Right kidney (tissue), 1 donor: ENCODE measurements at regions not wholly inside any gene's neighbourhood (a gene's known extent, or its start where the extent isn't known, plus 50 kb on each side); places are given as distances from the start of the nearest gene placed in this dataset.
"Not testable (repeated sequence)": the region's sequence is repeated elsewhere in the genome, so short reads cannot be mapped to it uniquely, and the experiment has no call there.

ENCODE experiments used
- DNase-seq: peaks from one replicate; pipeline ENCODE4 v3.0.0-alpha.2; 2016

- DNase-seq, result no peak
These were observed 900.3 kb upstream of the SORCS1 start for GRCh38 chr10:108064746-108065260.

DNA sequence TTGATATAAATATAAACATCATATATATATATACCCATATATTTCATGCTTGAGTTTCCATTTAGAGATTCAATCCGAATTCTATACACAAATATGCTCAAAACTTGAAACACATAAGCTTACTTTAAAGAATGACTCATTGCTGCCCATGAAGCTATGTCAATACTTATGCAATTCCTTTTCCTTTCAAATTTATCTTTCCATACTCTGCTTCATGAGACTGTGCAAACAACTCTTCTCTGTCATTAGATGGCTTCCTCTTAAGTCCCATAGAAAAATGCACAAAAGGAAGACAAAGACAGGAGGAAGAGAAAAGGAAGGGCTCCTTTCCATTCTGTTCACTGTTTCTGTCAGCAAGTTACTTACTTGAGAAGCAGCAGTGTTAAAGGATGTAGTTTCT lies 895.7 kb upstream of the SORCS1 start:
- no peak for DNase-seq

DNA sequence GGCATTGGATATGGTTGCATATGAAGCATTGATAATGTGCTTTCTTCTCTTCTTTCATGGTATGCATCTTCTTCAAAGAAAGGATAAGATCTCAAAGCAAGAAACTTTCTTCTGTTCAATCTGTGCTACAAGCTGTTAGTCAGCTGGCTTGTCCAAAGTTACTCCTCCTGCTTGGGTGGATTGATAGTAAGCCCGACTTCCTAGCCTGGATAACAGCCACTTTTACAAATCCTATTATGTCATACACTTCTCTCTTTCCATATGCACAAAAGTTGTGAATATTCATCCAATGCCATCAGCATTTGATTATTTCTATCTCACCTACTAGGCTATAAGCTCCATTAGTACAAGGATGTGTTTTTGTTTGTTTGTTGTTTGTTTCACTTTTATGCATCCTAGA lies 891.0 kb upstream of the SORCS1 start:
- no peak for DNase-seq

- DNase-seq, result no peak
These were observed 888.5 kb upstream of the SORCS1 start for GRCh38 chr10:108052981-108053380.

GRCh38 chr10:108051218-108051617 lies 886.7 kb upstream of the SORCS1 start:
- no peak for DNase-seq

DNA sequence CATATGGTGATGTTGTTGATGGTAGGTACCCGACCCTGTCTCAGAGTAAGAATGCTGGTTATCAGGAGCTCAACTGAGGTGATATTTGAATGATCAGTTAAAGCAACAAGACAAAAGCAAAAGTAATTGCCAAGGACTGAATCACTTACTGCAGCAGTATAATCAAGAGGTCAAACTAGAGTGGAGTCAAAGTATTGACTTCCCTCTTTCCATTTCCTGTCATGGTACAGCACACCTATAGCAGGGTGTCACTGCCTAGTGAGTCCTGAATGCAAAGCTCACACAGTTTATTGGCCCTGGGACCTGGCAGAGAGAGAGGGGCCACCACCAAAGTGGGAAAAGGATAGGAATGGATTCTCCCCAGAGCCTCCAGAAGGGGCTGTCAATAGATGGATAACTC lies 886.1 kb upstream of the SORCS1 start:
- no peak for DNase-seq

DNA sequence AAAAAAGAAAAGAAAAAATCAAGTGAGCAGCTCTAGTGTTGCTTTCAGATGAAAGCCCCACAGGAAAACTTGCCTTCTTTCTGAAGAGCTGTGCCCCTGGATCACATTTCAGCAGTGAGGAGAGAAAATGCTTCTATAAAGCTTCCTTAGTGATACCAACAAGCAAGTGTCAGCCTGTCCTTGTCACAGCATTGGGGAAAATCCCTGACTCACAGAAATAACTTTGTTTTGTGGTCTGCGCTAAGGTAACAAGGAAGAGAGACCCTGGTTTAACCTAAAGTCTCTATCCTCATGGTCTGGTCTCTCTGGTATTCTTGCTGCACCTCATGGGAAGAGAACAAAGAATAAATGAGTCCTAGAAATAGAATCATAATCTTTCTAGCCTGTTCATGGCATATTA lies 885.2 kb upstream of the SORCS1 start:
- no peak for DNase-seq

- DNase-seq, result no peak
These were observed 884.4 kb upstream of the SORCS1 start for GRCh38 chr10:108048898-108049297.

GRCh38 chr10:108039821-108040584 lies 875.5 kb upstream of the SORCS1 start:
- no peak for DNase-seq

GRCh38 chr10:108037061-108037460 lies 872.6 kb upstream of the SORCS1 start:
- no peak for DNase-seq

DNA sequence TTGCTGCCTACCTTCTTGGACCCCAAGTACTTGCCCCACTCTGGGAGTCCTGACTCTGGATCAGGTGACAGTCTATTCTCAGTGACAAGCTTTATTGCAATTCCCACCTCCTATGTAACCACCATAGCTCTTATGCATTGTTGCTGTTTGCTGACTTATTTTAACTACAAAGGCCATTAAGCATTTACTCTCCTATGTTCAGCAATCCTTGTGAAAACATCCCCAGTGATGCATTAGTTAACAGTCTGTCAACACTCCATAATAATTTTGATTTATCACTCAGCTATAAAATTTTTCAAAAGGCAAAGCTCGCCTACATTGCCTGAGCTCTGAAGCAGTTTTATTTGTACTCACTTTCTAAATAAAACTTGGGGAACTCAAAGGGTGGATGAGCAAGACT lies 871.8 kb upstream of the SORCS1 start:
- peak; percentile 1 for DNase-seq

- no peak for DNase-seq
These were observed 870.3 kb upstream of the SORCS1 start for GRCh38 chr10:108034829-108035228.

GRCh38 chr10:108033518-108033917 lies 869.0 kb upstream of the SORCS1 start:
- DNase-seq, result not testable (repeated sequence)

DNA sequence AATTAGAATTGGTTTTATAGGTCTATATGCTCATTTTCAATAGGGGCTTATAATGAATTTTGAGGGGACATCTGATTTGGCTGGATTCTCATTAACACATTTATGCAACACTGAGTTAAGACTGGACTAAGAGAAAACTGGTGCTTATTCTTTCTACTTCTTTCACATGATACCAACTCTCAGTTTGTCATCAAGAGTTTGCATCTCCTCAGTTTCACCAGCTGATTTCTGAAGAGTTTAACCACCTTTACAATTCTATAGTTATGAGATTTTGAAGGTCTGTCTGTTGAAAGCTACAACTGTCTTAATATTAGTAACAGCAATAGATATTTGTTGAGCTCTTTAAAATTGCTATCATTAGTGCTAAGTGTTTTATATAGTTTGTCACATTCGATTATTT lies 867.0 kb upstream of the SORCS1 start:
- DNase-seq, result no peak

- DNase-seq, result no peak
These were observed 850.3 kb upstream of the SORCS1 start for GRCh38 chr10:108014902-108015177.

GRCh38 chr10:108014145-108014901 lies 849.8 kb upstream of the SORCS1 start:
- DNase-seq, result no peak

DNA sequence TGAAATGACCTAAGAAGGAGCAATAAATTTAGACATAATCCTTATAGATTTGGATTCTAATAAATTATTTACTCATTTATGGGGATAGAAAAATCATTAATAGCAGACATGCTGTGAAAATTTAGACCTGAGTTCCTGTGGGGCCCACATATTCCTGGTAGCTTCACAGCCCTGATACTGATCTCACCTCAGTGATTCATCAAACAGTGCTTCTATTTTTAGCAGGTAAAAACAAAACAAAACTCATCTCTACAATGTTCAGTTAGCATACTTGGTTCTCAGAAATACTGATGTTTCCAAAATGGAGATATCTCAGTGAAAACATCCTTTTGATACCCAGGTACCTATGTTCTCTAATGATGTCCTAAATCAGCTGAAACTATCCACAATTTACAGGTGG lies 841.1 kb upstream of the SORCS1 start:
- no peak for DNase-seq

DNA sequence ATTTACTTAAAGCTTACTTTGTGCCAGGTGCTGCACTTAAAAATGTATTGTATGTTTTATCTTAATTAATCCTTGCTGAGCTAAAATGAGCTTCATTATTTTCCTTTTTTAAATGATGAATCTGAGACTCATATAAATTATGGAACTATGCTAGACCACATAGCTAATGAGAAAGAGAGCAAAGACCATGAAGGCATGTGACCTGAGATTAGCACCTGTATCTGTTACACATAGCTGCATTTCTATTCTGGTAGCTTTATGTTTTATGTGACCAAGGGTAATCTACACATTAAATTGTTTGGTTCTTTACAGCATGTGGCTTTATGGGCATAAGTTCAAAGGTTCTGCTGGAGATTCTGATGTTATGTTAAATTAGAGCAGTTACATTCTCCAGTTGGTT lies 839.1 kb upstream of the SORCS1 start:
- DNase-seq, result no peak

DNA sequence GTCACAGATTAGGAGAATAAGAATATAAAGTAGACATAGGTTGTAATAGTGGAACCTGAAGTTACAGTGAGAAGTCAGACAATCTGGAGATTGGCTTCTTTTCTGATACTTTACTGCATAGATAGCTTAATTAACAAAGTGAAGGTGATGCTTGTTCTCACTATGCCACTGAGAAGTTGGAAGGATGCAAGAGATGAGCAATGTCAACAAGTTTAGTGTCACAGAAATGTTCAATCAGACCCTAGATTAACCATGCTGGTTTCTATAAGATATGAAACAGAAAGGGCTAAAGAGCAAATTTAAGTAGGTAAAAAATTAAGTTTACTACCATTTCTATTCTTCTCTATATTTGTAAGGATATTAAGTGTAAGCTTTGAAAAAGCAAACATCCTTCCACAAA lies 838.6 kb upstream of the SORCS1 start:
- no peak for DNase-seq

- DNase-seq, result no peak
These were observed 835.9 kb upstream of the SORCS1 start for GRCh38 chr10:108000365-108000764.

- no peak for DNase-seq
These were observed 830.2 kb upstream of the SORCS1 start for GRCh38 chr10:107994621-107995270.

DNA sequence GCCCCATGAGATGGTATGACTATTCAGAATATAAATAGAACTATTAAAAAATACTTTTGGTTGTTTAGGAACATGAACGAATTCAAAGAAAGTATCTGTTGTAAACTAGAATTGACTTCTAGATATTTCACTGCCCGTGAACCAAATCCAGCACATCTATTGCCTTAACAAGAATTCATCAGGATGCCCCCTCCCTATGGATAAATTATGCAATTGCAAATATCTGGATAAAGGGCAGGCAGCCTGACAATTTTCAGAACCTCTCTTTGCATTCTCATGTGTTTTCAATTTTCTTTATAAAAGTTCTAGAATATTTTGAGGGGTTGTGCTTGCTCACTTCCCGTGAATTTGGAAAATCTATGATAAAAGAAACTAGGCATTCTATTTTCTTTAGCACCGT lies 822.1 kb upstream of the SORCS1 start:
- no peak for DNase-seq

DNA sequence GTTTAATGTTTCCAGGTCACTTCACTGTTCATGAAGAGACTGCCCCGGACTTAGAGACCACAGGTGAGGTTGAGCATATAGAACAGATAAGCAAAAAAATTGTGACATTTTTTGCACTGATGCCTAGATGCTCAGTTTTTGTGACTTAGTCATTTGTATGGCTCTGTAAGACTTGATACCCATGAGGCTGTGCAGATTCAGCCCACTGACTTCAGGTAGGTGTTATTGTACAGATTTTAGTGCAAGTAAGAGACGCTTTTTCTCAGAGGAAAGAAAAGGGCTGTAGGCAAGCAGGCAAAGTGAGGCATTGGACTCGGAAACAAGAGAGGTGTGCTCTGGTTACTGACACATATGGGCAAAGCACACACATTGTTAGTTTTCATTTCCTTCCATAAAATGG lies 820.1 kb upstream of the SORCS1 start:
- DNase-seq, result no peak

DNA sequence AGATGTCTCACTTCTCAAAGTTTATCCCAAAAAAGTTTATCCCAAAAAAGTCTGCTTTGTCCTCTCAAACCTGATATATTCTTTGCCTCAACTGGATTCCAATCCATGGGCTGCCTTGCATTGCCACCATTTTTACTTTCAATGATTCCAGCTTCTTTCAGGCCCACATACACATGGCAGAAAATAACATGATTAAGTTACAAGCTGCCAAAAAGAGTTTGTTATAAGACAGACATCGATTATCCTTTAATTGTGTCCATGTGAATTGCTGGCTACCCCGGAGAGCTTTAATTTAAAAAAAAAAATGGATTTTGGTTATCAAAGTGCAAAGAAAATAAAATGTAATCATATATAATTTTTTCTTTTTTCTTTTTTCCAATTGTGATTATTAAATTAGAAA lies 819.6 kb upstream of the SORCS1 start:
- no peak for DNase-seq
